GM21576 (cell line): ENCODE measurements at regions not wholly inside any gene's neighbourhood (a gene's known extent, or its start where the extent isn't known, plus 50 kb on each side); places are given as distances from the start of the nearest gene placed in this dataset.
"Not testable (repeated sequence)": the region's sequence is repeated elsewhere in the genome, so short reads cannot be mapped to it uniquely, and the experiment has no call there.

ENCODE experiments used
- ATAC-seq: cut with Tn5 transposase; IDR thresholded peaks from one replicate; pipeline ENCODE4 v1.9.1; 2021; ENCODE audit warnings: mild to moderate bottlenecking, moderate library complexity; ENCODE audit not compliant: unreplicated experiment

DNA sequence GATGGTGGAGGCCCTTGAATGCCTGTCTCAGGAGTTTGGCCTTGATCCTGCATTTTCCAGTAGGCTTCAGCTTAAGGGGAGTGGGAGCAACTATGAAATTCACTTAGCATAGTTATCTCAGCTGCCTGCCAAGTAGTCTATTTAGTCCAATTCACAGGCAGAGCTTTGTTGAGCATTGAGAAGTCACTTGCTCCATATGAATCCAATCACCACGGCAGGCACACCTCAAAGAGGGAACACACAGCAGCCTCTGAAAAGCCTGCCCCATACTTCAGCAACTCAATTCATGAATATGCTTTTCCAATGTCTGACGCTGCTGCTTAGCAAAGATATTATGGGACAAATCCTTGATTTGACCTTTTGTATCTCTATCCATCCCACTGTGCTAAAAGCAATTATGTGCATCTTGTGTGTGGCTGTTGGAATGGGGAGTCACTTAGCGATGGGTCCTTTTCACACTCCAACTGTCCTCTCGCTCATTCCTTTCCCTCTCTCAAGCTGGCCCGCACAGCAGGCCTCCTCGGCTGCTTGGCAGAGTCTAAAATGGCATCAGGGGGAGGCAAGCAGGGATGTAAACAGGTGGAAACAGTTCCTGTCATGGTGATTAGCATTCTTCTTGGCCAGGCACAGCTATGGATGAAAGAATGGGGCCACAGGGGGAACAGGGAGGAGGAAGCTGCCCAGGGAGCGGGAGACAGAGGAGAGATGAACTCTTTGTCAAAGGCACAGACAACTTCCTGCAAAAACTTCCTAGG lies 56.0 kb upstream of the LRPPRC start:
- ATAC-seq = no peak

DNA sequence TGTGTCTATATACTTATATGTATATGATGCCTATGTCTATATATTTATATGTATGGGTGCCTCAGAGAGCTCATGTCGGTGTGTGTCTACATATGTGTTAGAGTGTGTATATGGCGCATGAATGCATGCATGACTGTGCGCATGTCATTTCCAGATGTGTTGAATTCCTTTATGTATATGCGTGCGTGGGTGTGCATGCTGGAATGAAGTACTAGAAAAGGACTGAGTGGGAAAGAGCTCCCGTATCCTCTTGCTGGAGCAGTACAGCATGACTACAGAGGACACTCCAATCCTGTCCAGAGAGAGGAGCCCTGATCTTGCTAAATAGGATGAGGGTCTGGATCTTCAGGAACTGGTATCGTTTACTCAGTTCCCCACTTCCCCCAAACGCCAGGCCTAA lies 56.8 kb upstream of the LRPPRC start:
- no peak for ATAC-seq

DNA sequence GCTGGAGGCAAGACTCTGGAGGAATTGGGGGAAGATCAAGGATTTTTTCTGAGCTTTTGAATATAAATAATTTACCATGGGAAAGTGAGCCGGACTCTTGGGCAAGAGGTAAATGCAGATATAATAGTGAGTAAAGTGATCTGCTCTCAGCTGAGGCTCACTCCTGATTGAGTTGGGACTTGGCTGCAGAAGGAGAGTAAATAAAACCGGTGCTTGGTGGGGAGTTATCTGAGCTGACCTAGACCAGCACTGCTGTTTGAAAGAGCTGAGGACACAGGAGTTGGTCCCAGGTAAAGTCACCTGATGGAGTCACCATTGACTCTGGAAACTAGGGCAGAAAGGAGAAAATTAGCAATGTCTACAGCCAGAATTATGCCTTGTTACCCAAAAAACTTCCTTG lies 57.3 kb upstream of the LRPPRC start:
- no peak for ATAC-seq

DNA sequence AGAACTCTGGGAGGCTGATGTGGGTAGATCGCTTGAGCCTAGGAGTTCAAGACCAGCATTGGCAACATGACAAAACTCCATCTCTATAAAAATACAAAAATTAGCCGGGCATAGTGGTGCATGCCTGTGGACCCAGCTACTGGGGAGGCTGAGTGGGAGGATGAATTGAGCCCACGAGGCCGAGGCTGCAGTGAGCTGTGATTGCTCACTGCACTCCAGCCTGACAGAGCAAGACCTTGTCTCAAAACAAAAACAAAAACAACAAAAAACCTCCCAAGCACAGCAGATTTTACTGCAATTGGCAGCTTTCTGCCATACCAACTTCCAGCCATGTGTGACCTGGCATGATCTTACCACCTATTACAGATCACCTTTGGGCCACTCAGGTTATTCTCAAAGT lies 57.7 kb upstream of the LRPPRC start:
- no peak for ATAC-seq

DNA sequence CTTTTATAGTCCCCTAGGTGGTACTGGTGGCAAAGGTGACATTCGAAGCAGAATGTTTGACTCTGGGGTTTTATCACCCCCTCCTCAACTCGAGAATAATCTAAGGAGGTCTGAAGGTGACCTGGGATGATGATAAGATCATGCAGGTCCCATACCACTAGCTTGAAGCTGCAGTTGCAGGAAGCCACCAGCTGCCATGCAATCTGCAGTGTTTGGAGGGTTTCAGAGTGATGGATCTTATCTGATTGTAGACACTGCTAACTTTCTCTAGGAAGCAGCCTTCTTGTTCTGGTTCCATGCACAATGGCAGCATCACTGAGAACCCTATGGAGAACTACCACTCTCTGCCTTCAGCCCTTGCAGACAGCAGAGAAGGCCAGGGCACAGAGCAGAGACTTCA lies 59.4 kb upstream of the LRPPRC start:
- no peak for ATAC-seq

DNA sequence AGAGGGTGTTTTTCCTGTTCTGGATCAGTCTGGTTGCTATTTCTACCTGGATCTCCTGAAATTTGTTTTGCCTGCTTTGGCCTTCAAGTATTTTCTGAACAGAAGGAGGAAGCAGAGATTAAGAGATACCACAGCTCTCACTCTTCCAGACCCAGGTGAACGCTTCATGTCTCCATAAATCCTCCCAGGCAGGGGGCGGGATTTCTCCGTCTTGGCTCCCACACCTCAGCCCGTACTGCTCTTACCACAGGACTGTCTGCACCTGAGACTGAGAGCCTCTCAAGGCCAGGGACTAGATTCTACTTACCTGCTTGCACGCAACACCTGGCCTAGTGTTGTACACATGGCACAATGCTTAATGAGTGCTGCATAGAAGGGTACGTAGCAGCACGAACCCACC lies 59.9 kb upstream of the LRPPRC start:
- no peak for ATAC-seq

DNA sequence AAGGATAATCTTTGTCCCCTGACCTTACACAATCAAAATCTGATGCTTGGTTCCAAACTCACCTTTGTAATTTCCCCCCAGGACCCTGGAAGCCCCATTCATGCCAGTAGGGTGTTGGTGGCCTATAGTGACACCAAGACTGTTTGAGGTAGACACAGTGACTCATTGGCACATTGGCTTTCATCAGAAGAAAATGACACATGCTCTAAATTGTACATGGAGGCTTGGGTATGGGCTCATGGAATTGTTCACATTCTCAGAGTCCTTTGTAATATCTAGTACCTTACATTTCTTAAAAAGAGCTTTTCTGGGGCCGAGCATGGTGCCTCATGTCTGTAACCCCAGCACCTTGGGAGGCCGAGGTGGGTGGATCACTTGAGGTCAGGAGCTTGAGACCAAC lies 61.2 kb upstream of the LRPPRC start:
- no peak for ATAC-seq

DNA sequence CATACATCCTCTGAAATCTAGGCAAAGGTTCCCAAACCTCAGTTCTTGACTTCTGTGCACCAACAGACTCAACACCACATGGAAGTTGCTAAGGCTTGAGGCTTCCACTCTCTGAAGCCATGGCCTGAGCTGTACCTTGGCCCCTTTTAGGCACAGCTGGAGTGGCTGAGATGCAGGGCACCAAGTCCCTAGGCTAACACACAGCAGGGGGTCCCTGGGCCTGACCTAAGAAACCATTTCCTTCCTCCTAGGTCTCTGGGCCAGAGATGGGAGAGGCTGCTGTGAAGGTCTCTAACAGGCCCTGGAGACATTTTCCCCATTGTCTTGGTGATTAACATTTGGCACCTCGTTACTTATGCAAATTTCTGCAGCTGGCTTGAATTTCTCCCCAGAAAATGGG lies 64.5 kb upstream of the LRPPRC start:
- ATAC-seq = not testable (repeated sequence)

DNA sequence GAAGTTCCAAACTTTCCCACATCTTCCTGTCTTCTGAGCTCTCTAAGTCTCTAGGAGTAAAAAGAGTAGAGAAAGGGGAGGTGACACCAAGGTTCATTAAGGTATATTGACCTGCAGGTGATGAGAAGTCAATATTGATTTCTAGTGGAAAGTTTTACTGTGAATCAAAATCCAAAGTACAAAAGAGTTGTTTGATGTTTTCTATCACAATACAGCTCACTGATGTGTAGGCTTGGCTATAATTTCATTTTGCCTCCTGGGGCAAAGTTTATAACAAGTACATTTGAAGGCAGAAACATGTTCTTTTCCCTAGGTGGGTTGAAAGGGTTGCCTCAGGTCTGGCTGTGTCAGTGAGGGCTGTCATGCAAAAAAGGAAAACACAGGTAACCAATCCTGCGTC lies 65.2 kb upstream of the LRPPRC start:
- ATAC-seq = no peak

DNA sequence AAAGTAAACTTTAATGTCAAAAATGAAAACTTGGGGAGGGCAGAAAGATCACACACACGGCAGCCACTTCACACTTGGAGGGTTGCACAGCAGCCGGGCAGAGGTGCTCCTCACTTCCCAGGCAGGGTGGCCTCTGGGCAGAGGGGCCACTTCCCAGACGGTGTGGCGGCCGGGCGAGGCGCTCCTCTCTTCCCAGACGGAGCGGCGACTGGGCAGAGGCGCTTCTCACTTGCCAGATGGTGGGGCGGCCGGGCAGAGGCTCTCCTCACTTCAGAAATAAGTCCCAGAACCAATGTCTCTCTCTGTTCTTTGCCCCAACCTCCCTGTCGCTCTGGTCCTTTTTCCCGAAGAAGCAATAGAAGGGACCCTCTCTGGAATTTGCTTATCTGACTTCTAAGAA lies 65.7 kb upstream of the LRPPRC start:
- no peak for ATAC-seq

DNA sequence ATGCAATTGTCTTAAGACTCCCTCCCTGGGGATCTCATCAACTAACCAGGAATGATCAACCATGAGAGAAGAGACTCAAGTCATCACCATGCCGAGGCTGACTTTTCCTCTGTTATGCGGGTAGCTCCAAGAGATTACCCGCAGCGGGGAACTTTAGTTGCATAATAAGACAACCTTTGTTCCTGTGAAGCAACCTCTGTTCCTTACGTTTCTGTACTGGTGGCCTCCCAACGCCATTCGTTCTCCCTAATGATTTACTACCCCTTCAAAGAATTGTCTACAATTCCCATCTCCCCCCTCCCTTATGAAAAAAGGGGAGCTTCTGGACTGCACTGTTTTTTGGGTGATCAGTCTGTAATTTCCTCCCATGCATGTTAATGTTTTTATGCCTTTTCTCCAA lies 66.1 kb upstream of the LRPPRC start:
- no peak for ATAC-seq

DNA sequence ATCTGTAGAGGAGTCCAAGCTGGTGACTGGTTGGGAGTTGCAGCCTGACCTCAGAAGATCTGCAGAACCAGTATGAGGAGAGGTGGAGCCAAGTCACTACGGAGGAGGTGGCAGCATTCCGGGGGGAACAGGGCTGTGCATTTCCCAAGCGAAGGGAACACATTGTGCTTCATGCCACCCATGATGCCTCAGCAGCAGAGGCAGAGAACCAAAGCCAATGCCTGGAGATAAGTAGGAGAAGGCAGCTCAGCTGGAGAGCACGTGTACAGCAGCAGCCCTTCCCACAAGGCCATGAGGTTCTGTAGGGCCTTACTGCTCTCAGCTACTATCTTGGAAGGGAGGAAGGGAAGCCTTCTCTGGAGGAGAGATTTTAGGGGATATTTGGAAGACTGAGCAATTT lies 67.2 kb upstream of the LRPPRC start:
- no peak for ATAC-seq

DNA sequence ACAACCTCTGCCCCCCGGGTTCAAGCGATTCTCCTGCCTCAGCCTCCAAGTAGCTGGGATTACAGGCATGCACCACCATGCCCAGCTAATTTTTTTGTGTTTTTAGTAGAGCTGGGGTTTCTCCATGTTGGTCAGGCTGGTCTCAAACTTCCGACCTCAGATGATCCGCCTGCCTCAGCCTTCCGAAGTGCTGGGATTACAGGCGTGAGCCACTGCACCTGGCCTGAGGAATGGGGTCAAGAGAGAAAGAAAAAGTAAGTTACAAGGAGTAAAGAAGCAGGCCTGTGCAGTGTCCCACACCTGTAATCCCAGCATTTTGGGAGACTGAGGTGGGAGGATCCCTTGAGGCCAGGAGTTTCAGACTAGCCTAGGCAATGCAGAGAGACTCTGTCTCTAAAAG lies 68.5 kb upstream of the LRPPRC start:
- ATAC-seq = not testable (repeated sequence)

DNA sequence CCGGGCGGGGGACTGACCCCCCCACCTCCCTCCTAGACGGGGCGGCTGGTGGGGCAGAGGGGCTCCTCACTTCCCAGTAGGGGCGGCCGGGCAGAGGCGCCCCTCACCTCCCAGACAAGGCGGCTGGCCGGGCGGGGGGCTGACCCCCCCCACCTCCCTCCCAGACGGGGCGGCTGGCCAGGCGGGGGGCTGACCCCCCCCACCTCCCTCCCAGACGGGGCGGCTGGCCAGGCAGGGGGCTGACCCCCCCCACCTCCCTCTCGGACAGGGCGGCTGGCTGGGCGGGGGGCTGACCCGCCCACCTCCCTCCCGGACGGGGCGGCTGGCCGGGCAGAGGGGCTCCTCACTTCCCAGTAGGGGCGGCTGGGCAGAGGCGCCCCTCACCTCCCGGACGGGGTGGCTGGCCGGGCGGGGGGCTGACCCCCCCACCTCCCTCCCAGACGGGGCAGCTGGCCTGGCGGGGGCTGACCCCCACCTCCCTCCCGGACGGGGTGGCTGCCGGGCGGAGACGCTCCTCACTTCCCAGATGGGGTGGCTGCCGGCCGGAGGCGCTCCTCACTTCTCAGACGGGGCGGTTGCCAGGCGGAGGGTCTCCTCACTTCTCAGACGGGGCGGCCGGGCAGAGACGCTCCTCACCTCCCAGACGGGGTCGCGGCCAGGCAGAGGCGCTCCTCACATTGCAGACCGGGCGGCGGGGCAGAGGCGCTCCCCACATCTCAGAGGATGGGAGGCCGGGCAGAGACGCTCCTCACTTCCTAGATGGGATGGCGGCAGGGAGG lies 71.4 kb upstream of the LRPPRC start:
- not testable (repeated sequence) for ATAC-seq

DNA sequence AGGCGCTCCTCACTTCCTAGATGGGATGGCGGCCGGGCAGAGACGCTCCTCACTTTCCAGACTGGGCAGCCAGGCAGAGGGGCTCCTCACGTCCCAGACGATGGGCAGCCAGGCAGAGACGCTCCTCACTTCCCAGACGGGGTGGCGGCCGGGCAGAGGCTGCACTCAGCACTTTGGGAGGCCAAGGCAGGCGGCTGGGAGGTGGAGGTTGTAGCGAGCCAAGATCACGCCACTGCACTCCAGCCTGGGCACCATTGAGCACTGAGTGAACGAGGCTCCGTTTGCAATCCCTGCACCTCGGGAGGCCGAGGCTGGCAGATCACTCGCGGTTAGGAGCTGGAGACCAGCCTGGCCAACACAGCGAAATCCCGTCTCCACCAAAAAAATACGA lies 72.0 kb upstream of the LRPPRC start:
- not testable (repeated sequence) for ATAC-seq

DNA sequence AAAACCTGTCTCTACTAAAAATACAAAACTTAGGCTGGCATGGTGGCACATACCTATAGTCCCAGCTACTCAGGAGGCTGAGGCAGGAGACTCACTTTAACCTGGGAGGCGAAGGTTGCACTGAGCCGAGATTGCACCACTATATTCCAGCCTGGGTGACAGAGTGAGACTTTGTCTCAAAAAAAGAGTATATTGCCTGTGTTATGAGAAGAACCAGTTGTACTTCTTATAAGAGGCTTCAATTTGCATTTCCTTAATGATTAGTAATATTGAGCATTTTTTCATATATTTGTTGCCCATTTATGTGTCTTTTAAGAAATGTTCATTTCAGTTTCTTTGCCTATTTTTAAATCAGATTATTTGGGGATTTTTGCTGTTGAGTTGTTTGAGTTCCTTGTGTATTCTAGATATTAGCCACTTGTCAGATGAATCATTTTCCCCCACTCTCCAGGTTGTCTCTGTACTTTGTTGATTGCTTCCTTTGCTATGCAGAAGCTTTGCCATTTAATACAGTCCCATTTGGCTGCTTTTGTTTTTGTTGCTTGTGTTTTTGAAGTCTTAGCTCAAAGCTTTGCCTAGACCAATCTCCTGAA lies 75.8 kb upstream of the LRPPRC start:
- ATAC-seq = no peak

DNA sequence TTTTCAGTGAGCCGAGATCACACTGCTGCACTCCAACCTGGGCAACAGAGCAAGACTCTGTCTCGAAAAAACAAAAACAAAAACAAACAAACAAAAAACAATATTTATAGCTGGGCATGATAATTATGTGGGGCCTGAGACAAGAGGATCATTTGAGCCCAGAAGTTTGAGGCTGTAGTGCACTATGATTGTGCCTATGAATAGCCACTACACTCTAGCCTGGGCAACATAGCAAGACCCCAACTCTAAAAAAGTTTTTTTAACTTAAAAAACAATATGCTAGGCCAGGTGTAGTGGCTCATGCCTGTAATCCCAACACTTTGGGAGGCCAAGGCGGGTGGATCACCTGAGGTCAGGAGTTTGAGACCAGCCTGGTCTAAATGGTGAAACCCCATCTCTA lies 77.9 kb upstream of the LRPPRC start:
- not testable (repeated sequence) for ATAC-seq

DNA sequence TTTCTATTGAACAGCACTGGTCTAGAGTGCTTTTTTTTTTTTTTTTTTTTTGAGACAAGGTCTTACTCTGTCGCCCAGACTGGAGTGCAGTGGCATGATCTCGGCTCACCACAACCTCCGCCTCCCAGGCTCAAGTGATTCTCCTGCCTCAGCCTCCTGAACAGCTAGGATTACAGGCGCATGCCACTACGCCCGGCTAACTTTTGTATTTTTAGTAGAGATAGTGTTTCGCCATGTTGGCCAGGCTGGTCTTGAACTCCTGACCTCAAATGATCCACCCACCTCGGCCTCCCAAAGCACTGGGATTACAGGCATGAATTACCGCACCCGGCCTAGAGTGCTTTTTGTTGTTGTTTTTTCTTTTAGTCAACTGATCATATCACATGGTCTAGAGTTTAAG lies 79.0 kb upstream of the LRPPRC start:
- ATAC-seq = not testable (repeated sequence)

DNA sequence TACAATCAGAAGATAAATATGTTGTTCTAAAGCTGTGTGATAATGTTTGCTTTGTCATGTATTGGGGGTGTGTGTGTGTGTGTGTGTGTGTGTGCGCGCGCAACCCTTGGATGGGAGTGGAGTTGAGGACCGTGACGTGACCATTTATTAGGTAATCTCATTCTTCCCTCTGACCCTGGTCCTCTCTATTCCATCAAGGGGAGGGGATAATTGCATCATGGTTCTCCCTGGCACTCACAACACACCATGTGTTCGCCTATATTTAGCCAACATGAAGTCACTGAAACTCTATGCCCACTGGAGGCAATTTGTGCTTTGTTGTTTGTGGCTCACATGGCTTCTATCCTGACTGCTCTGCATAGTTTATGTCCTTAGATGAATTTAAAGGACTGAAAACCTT lies 79.8 kb upstream of the LRPPRC start:
- ATAC-seq = no peak

DNA sequence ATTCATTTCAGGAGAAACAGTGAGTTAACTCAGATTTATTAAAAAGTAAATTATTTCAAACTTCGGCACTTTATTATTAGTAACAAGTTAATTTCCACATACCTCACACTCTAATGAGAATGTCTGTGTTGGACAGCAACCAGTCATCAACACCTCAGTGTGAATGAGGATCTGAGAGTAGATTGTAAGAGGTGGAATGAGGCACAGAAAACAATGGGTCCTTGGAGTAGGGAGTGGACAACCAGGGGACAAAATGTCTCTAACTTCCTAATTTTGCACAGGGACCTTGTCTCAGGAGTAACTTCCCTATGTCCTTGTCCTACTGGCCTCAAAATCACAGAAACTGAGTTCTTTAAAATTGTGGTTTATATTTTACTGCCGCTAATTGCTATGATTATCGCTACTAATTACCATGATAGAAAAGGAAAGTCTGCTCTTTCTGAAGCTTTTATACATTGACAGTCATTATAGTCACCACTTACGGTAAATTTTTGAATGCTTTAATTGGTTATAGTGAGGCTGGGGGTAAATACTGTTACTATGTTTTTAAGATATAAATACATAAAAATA lies 82.2 kb upstream of the LRPPRC start:
- no peak for ATAC-seq

DNA sequence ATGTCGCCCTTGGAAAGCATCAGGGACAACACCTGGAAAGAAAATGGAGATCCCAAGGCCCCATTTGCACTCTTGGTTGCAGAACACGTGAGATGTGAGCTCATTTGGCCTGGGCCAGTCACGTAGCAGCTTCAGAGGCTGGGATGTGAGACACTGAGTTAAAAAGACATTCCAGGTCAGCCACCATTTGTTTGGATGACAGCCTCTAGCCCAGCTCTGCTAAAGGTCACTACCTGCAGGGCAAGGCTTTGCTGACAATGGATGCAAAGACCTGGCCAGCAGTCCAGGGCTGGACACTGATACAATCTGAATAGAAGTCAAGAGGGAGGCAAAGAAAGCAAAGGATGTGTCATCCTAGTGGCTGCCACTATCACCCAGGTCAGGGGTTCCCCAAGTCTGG lies 83.9 kb upstream of the LRPPRC start:
- ATAC-seq = no peak

DNA sequence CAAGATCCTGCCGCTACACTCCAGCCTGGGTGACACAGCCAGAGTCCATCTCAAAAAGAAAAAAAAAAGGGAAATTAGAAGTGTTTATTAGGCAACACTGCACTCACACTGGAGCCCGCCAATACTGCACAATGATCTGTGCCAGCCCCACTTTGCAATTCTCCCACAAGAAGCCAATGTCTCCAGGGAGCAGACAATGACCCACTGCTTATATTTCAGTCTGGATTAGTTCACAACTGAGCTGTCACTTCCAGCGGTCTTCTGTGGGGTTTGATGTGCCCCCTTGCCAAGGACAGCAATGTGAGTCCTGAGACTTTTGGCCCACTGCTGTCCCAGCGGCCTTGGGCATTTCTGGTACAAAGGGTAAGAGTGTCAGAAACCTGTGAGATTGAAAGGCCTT lies 85.6 kb upstream of the PPM1B start:
- ATAC-seq = no peak
